GM23248 (cell line): ENCODE measurements at regions not wholly inside any gene's neighbourhood (a gene's known extent, or its start where the extent isn't known, plus 50 kb on each side); places are given as distances from the start of the nearest gene placed in this dataset.

Source experiments
- DNase-seq: peaks from one replicate; pipeline ENCODE4 v3.0.0-alpha.2; 2015
- H2AFZ ChIP-seq: fragments of 200-600 bp; sonication (generic); 2 replicates; pipeline ENCODE4 v1.6.1; 2016; ENCODE audit warnings: antibody characterized with exemption
- H3F3A ChIP-seq: fragments of 200-600 bp; sonication (generic); 2 replicates; pipeline ENCODE4 v1.6.1; 2016; ENCODE audit warnings: mild to moderate bottlenecking, antibody characterized with exemption, mixed run types; ENCODE audit not compliant: insufficient read depth
- H3K27ac ChIP-seq: fragments of 200-600 bp; sonication (generic); 2 replicates; pipeline ENCODE4 v1.5.1; 2016; ENCODE audit warnings: mild to moderate bottlenecking
- H3K27me3 ChIP-seq: fragments of 200-600 bp; sonication (generic); replicated peaks from 2 replicates; pipeline ENCODE4 v1.6.1; 2016; ENCODE audit warnings: mild to moderate bottlenecking; ENCODE audit not compliant: insufficient read depth
- H3K36me3 ChIP-seq: fragments of 200-600 bp; sonication (generic); 2 replicates; pipeline ENCODE4 v1.6.1; 2016; ENCODE audit warnings: low read depth, mild to moderate bottlenecking
- H3K4me1 ChIP-seq: fragments of 200-600 bp; sonication (generic); 2 replicates; pipeline ENCODE4 v1.6.1; 2016; ENCODE audit warnings: mild to moderate bottlenecking; ENCODE audit not compliant: insufficient read depth
- H3K4me2 ChIP-seq: fragments of 200-600 bp; sonication (generic); one replicate; pipeline ENCODE4 v1.6.1; 2016; ENCODE audit warnings: mild to moderate bottlenecking; ENCODE audit not compliant: unreplicated experiment
- H3K4me3 ChIP-seq: fragments of 200-600 bp; sonication (generic); 2 replicates; pipeline ENCODE4 v1.5.1; 2016; ENCODE audit warnings: mild to moderate bottlenecking
- H3K79me2 ChIP-seq: fragments of 200-600 bp; sonication (generic); 2 replicates; pipeline ENCODE4 v1.6.1; 2016; ENCODE audit warnings: mild to moderate bottlenecking; ENCODE audit not compliant: insufficient read depth
- H3K9ac ChIP-seq: fragments of 200-600 bp; sonication (generic); 2 replicates; pipeline ENCODE4 v1.6.1; 2016; ENCODE audit warnings: mild to moderate bottlenecking
- H3K9me2 ChIP-seq: fragments of 200-600 bp; sonication (generic); 2 replicates; pipeline ENCODE4 v1.6.1; 2016; ENCODE audit warnings: mixed run types, mild to moderate bottlenecking, moderate library complexity; ENCODE audit not compliant: insufficient read depth
- H3K9me3 ChIP-seq: fragments of 200-600 bp; sonication (generic); one replicate; pipeline ENCODE4 v1.6.1; 2017; ENCODE audit warnings: low read depth
- H4K20me1 ChIP-seq: fragments of 200-600 bp; sonication (generic); 2 replicates; pipeline ENCODE4 v1.6.0; 2016; ENCODE audit not compliant: insufficient read depth
- EZH2 ChIP-seq: fragments of 200-600 bp; sonication (generic); IDR thresholded peaks from 2 replicates; pipeline ENCODE4 v1.6.1; 2018; ENCODE audit warnings: antibody characterized with exemption, mild to moderate bottlenecking; ENCODE audit not compliant: insufficient read depth, poor library complexity, severe bottlenecking
- EZH2phosphoT487 ChIP-seq: fragments of 200-600 bp; sonication (generic); IDR thresholded peaks from 2 replicates; pipeline ENCODE4 v1.6.1; 2018; ENCODE audit warnings: antibody characterized with exemption, moderate library complexity, mild to moderate bottlenecking, low read depth; ENCODE audit not compliant: insufficient read depth
- WGBS, 2 experiments: methylation state at CpG; one replicate each; pipeline ENCODE4 v1.1.6; 2015 to 2017; ENCODE audit warnings: low lambda C conversion rate in 2 of 2, low coverage in 1 of 2; ENCODE audit errors: missing lambda C conversion rate in 2 of 2; 5-methylcytosine and 5-hydroxymethylcytosine counted together
- in situ Hi-C: fragments of 300-500 bp; cut with MboI; formaldehyde crosslinking; loops from 2 replicates; pipeline ENCODE4 v1.15.0; 2020

- no peaks in the 10 kb centered on the region for H3K36me3 ChIP-seq
- 36 to 45% methylated on average over 2 of the region's 2 CpGs for WGBS, 2 experiments
- no peak overlapping the region for H3K9ac ChIP-seq
- no peaks in the 10 kb centered on the region for H3K27me3 ChIP-seq
- H3K4me3 ChIP-seq: no peak overlapping the region
- TF ChIP-seq EZH2 (no peak), EZH2phosphoT487 (no peak)
- in situ Hi-C loops: loop anchor here (25.0 kb wide), 1 partner anchor 99 kb away; no protein-coding TSS in a partner anchor
- no peaks in the 10 kb centered on the region for H3K9me3 ChIP-seq
- no peak for DNase-seq
- H3F3A ChIP-seq: no peaks in the 10 kb centered on the region
- no peak overlapping the region for H2AFZ ChIP-seq
- H3K4me2 ChIP-seq: no peak overlapping the region
- H3K9me2 ChIP-seq: no peaks in the 10 kb centered on the region; the same call in 1 of the 2 replicates
- H3K27ac ChIP-seq: no peak overlapping the region
- H3K4me1 ChIP-seq: no peaks in the 10 kb centered on the region
- H4K20me1 ChIP-seq: no peaks in the 10 kb centered on the region
- H3K79me2 ChIP-seq: no peaks in the 10 kb centered on the region
Measured at GRCh38 chr3:89586256-89586655, 478.8 kb downstream of the EPHA3 start.

- Histone ChIP-seq H3K4me1 (no peaks in the 10 kb centered on the region), H3K9me2 (no peaks in the 10 kb centered on the region; the same call in 1 of the 2 replicates), H3K4me3 (no peak overlapping the region), H3F3A (no peaks in the 10 kb centered on the region), H3K27ac (no peak overlapping the region), H3K9ac (no peak overlapping the region), H2AFZ (no peak overlapping the region), H3K27me3 (no peaks in the 10 kb centered on the region), H3K4me2 (no peak overlapping the region), H4K20me1 (no peaks in the 10 kb centered on the region), H3K9me3 (no peaks in the 10 kb centered on the region), H3K36me3 (no peaks in the 10 kb centered on the region), H3K79me2 (no peaks in the 10 kb centered on the region)
- 14 to 16% methylated on average over 1 of the region's 1 CpG for WGBS, 2 experiments
- no peak for TF ChIP-seq EZH2phosphoT487
- no peak for TF ChIP-seq EZH2
- in situ Hi-C loops: loop anchor here (25.0 kb wide), 1 partner anchor 99 kb away; no protein-coding TSS in a partner anchor
- no peak for DNase-seq
Measured at GRCh38 chr3:89586676-89587075, 479.3 kb downstream of the EPHA3 start.

GRCh38 chr3:89606151-89606550, 498.7 kb downstream of the EPHA3 start:
- Histone ChIP-seq H3K9me3 (no peaks in the 10 kb centered on the region), H3K9ac (no peak overlapping the region), H3K27me3 (no peaks in the 10 kb centered on the region), H3K4me3 (no peak overlapping the region), H3K4me2 (no peak overlapping the region), H3K4me1 (no peaks in the 10 kb centered on the region), H2AFZ (no peak overlapping the region), H3F3A (no peaks in the 10 kb centered on the region), H3K9me2 (no peaks in the 10 kb centered on the region), H3K79me2 (no peaks in the 10 kb centered on the region), H3K36me3 (no peaks in the 10 kb centered on the region), H4K20me1 (no peaks in the 10 kb centered on the region), H3K27ac (no peak overlapping the region)
- peak; percentile 1 for DNase-seq
- in situ Hi-C loops: no loop called here
- WGBS, 2 experiments: 50 to 58% methylated on average over 1 of the region's 1 CpG
- TF ChIP-seq EZH2: no peak
- TF ChIP-seq EZH2phosphoT487: no peak

GRCh38 chr3:89612027-89612426, 504.6 kb downstream of the EPHA3 start:
- no peaks in the 10 kb centered on the region for H3K9me3 ChIP-seq
- no peaks in the 10 kb centered on the region for H4K20me1 ChIP-seq
- no peak overlapping the region for H3K9ac ChIP-seq
- H3K27me3 ChIP-seq: no peaks in the 10 kb centered on the region
- no peak overlapping the region for H3K27ac ChIP-seq
- no peak for DNase-seq
- in situ Hi-C loops: no loop called here
- no peak overlapping the region for H3K4me3 ChIP-seq
- no peak overlapping the region for H2AFZ ChIP-seq
- H3K4me1 ChIP-seq: no peaks in the 10 kb centered on the region
- TF ChIP-seq EZH2phosphoT487 (no peak), EZH2 (no peak)
- no peaks in the 10 kb centered on the region for H3K9me2 ChIP-seq
- H3K36me3 ChIP-seq: no peaks in the 10 kb centered on the region
- H3F3A ChIP-seq: no peaks in the 10 kb centered on the region
- H3K4me2 ChIP-seq: no peak overlapping the region
- WGBS, 2 experiments: 47 to 100% methylated on average over 1 of the region's 1 CpG
- no peaks in the 10 kb centered on the region for H3K79me2 ChIP-seq

GRCh38 chr3:89613241-89613640, 505.8 kb downstream of the EPHA3 start:
- H3K27me3 ChIP-seq: no peaks in the 10 kb centered on the region
- no peaks in the 10 kb centered on the region for H3F3A ChIP-seq
- no peaks in the 10 kb centered on the region for H3K4me1 ChIP-seq
- in situ Hi-C loops: no loop called here
- no peak overlapping the region for H3K4me2 ChIP-seq
- 6 to 8% methylated on average over 1 of the region's 1 CpG for WGBS, 2 experiments
- H3K36me3 ChIP-seq: no peaks in the 10 kb centered on the region
- no peak overlapping the region for H2AFZ ChIP-seq
- no peak overlapping the region for H3K27ac ChIP-seq
- no peak for DNase-seq
- no peak overlapping the region for H3K9ac ChIP-seq
- no peaks in the 10 kb centered on the region for H3K79me2 ChIP-seq
- no peaks in the 10 kb centered on the region for H4K20me1 ChIP-seq
- H3K4me3 ChIP-seq: no peak overlapping the region
- no peaks in the 10 kb centered on the region for H3K9me3 ChIP-seq
- TF ChIP-seq EZH2phosphoT487 (no peak), EZH2 (no peak)
- no peaks in the 10 kb centered on the region for H3K9me2 ChIP-seq
